ENCODE measurements at regions not wholly inside any gene's neighbourhood (a gene's known extent, or its start where the extent isn't known, plus 50 kb on each side); places are given as distances from the start of the nearest gene placed in this dataset.

DNA sequence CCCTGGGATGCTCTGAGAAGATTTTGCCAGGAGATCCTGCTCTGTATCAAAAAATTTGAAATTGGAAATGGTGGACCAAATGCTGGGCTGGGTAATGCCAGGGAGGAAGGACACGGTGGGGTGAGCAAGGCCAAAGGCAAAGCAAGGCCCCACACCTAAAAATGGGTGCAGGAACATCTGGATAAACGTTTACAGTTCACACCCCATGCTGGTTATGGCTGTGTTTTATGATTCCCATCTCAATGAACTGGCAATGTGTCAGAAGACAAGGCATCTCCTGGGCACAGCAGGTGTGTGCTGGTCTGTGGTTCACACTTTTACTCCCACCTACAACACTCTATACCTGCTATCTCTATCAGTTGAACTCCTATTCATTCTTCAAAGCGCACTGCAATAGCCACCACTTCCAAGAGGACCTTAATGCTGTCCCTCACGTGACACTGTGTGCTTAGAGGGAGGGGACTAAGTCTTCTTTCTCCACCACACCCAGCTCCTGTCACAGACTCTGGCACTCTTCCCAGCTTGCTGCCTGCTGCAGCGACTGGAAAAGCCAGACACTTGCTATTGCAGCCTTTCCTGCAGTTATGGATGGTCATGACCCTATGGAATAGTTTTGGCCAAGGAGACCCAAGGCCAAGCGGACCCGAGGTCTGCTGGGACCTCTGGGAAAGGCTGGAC lies 277.5 kb downstream of the CTTN start:
- TF ChIP-seq, protein P1, sequence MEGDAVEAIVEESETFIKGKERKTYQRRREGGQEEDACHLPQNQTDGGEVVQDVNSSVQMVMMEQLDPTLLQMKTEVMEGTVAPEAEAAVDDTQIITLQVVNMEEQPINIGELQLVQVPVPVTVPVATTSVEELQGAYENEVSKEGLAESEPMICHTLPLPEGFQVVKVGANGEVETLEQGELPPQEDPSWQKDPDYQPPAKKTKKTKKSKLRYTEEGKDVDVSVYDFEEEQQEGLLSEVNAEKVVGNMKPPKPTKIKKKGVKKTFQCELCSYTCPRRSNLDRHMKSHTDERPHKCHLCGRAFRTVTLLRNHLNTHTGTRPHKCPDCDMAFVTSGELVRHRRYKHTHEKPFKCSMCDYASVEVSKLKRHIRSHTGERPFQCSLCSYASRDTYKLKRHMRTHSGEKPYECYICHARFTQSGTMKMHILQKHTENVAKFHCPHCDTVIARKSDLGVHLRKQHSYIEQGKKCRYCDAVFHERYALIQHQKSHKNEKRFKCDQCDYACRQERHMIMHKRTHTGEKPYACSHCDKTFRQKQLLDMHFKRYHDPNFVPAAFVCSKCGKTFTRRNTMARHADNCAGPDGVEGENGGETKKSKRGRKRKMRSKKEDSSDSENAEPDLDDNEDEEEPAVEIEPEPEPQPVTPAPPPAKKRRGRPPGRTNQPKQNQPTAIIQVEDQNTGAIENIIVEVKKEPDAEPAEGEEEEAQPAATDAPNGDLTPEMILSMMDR (IDR thresholded peaks at IDR 0.05; ENCODE audit: low read depth, low read length), result no peak
- no peak for TF ChIP-seq MYC (IDR thresholded peaks at IDR 0.05; ENCODE audit: low read depth, low read length)
- TF ChIP-seq, protein P2, sequence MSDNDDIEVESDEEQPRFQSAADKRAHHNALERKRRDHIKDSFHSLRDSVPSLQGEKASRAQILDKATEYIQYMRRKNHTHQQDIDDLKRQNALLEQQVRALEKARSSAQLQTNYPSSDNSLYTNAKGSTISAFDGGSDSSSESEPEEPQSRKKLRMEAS (IDR thresholded peaks at IDR 0.05; ENCODE audit: low read depth, low read length), result no peak
- no peak for TF ChIP-seq POLR2A (IDR thresholded peaks at IDR 0.05; ENCODE audit: extremely low read depth, insufficient read length)
- DNase-seq (ENCODE audit: low read depth), result no peak
- no peak overlapping the region for H3K4me3 ChIP-seq (ENCODE audit: low read depth, low read length)

DNA sequence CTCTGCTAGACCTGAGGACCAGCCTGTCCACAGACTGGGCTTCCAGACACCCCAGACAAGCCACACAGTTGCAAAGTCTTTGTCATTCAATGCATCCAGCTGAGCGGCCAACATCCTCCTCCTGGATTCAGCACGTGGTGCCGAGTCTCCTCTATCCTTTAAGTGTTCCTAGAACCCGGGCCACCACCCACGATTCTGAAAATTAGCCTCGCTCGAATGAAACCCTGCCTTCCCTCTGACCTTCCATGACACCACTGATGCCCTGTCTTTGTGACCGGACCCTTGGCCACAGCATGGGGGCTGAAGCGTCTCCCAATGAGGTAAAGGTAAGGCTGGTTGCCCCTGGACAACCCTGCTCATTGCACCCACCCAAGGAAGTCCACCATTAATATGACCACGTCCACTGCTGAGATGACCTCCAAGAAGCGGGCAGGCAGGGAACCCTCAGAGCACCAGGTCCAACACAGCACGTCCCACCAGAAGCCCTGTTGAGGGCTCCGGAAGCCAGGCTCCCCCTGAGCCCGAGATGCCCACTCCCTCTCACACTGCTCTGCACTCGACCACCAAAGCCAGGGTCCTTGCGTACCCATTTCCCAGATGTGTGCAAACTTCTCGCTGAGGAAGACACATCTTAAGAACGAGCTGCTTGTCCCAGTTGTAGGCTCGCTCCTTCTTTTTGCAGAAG lies 279.0 kb downstream of the CTTN start:
- DNase-seq (ENCODE audit: low read depth), result no peak
- TF ChIP-seq, protein P1 (IDR thresholded peaks at IDR 0.05; ENCODE audit: low read depth, low read length), result no peak
- no peak for TF ChIP-seq MYC (IDR thresholded peaks at IDR 0.05; ENCODE audit: low read depth, low read length)
- no peak for TF ChIP-seq POLR2A (IDR thresholded peaks at IDR 0.05; ENCODE audit: extremely low read depth, insufficient read length)
- TF ChIP-seq, protein P2 (IDR thresholded peaks at IDR 0.05; ENCODE audit: low read depth, low read length), result no peak
- H3K4me3 ChIP-seq (ENCODE audit: low read depth, low read length), result no peak overlapping the region

DNA sequence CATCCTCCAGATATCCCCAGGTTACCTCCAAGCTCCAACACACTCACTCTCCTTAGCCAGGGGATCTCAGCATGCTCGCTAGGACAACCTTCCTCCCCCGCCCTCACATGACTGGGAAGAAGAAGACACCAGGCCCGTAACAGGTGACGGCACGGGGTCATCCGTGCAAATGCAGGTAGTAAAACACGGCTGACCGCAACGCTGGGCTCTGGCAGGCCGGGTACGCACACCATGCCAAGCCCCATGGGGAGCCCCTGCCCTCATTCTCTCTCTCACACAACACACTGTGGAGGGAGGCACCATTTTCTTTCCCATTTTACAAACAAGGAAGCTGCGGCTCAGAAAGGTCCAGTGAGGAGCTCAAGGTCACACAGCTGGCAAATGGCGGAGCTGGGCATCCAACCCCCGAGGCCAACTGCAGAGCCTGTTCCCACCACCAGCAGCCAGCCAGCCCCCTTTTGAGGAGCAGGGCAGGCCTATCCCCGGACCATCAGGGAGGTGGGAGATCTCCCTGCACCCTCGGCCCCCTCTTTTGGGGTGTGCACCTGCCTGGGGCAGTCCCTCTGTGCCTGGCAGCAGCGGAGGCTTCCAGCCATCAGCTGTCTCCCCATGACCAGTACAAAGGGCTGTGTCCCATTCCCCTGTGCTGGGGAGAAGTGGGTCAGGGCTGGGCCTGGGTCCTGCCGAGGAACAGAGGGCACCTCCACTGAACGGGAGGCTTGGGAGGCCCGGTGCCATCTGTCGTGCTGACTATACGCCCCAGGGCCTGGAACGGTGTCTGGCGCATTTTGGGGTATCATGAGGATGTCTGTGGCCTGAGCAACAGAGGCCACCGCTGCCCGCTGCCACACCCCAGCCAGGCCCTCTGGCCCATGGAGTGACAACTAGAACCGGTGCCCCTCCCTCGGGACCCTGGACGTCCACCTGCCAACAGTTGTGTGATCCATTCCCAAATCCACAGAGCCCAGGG lies 280.9 kb downstream of the CTTN start:
- DNase-seq (ENCODE audit: low read depth), result no peak
- no peak overlapping the region for H3K4me3 ChIP-seq (ENCODE audit: low read depth, low read length)
- TF ChIP-seq MYC (IDR thresholded peaks at IDR 0.05; ENCODE audit: low read depth, low read length) (no peak), POLR2A (IDR thresholded peaks at IDR 0.05; ENCODE audit: extremely low read depth, insufficient read length) (no peak)
- TF ChIP-seq, protein P2 (IDR thresholded peaks at IDR 0.05; ENCODE audit: low read depth, low read length), result no peak
- TF ChIP-seq, protein P1 (IDR thresholded peaks at IDR 0.05; ENCODE audit: low read depth, low read length), result no peak

DNA sequence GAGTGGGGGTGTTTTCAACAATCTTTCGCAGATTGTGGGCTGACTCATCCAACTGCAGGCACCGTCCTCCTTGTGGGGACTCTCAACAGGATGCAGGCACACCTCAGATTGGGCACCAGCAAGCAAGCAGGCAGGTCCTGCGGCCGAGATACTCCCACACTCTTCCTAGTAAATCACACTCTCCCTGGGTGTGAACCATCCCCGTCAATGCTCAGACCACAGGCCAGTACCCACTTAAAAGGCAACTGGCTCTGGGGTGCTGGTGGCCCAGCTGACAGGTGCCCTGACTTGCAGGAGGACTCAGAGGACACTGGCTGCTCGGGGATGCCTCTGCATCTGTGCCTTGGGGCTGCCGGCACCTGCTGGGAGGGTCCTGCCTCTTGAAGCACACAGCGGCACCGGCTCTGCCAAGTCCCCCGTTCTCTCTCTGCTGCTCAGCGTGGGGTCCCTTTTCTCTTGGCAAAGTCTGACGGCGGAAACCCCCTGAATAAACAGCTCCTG lies 282.5 kb downstream of the CTTN start:
- H3K4me3 ChIP-seq (ENCODE audit: low read depth, low read length), result no peak overlapping the region
- TF ChIP-seq, protein P2 (IDR thresholded peaks at IDR 0.05; ENCODE audit: low read depth, low read length), result no peak
- TF ChIP-seq POLR2A (IDR thresholded peaks at IDR 0.05; ENCODE audit: extremely low read depth, insufficient read length), result no peak
- no peak for TF ChIP-seq MYC (IDR thresholded peaks at IDR 0.05; ENCODE audit: low read depth, low read length)
- TF ChIP-seq, protein P1 (IDR thresholded peaks at IDR 0.05; ENCODE audit: low read depth, low read length), result no peak
- DNase-seq (ENCODE audit: low read depth), result peak; percentile 14

DNA sequence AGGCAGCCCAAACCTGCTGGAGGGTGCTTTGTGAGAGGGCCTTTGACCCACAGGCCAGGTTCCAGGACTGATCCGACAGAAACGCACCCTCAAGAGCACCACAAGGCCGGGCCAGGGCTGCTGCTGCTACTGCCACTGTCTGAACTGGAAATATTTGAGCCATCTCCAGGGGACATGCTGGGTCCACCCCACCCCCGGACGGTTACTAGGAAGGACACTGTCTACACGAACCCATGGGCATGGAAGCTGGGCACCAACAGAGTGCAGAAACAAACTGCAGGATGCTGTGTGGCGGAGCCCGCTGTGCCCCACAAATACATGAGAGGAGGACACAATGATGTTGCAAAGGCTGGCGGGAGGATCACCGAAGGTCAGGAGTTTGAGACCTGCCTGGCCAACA lies 283.7 kb downstream of the CTTN start:
- TF ChIP-seq, protein P2 (IDR thresholded peaks at IDR 0.05; ENCODE audit: low read depth, low read length), result no peak
- no peak for TF ChIP-seq POLR2A (IDR thresholded peaks at IDR 0.05; ENCODE audit: extremely low read depth, insufficient read length)
- TF ChIP-seq, protein P1 (IDR thresholded peaks at IDR 0.05; ENCODE audit: low read depth, low read length), result no peak
- TF ChIP-seq MYC (IDR thresholded peaks at IDR 0.05; ENCODE audit: low read depth, low read length), result no peak
- H3K4me3 ChIP-seq (ENCODE audit: low read depth, low read length), result no peak overlapping the region
- no peak for DNase-seq (ENCODE audit: low read depth)

Measured in NB4 (cell line).